ENCODE measurements at regions not wholly inside any gene's neighbourhood (a gene's known extent, or its start where the extent isn't known, plus 50 kb on each side); places are given as distances from the start of the nearest gene placed in this dataset.

DNA sequence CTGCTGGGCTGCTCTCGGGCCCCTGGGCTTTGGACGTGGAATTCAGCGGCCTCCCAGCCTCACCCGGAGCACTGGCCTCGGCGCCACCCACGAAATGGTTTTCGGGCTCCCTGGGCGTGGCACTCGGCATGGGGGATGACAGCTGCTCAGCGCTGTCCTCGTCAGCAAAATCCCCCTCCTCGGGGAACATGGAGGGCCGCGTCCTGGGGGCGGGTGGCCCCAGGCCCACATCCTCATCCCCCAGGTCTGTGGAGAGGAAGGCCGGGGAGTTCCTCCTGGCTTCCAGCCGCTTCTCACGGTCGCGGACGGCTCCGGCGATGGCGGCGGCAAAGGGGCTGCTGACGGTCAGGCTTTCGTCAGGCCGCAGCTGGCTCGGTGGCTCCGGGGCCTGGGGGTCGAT lies 88.4 kb downstream of the CTTN start:
- TF ChIP-seq, protein P1, sequence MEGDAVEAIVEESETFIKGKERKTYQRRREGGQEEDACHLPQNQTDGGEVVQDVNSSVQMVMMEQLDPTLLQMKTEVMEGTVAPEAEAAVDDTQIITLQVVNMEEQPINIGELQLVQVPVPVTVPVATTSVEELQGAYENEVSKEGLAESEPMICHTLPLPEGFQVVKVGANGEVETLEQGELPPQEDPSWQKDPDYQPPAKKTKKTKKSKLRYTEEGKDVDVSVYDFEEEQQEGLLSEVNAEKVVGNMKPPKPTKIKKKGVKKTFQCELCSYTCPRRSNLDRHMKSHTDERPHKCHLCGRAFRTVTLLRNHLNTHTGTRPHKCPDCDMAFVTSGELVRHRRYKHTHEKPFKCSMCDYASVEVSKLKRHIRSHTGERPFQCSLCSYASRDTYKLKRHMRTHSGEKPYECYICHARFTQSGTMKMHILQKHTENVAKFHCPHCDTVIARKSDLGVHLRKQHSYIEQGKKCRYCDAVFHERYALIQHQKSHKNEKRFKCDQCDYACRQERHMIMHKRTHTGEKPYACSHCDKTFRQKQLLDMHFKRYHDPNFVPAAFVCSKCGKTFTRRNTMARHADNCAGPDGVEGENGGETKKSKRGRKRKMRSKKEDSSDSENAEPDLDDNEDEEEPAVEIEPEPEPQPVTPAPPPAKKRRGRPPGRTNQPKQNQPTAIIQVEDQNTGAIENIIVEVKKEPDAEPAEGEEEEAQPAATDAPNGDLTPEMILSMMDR (IDR thresholded peaks at IDR 0.05 in 2 of 3, conservative IDR thresholded peaks at IDR 0.05 in 1 of 3; ENCODE audit: insufficient read depth in 2 of 3, low read depth in 1 of 3, low read length in 3 of 3) = no peak
- TF ChIP-seq, protein P2, sequence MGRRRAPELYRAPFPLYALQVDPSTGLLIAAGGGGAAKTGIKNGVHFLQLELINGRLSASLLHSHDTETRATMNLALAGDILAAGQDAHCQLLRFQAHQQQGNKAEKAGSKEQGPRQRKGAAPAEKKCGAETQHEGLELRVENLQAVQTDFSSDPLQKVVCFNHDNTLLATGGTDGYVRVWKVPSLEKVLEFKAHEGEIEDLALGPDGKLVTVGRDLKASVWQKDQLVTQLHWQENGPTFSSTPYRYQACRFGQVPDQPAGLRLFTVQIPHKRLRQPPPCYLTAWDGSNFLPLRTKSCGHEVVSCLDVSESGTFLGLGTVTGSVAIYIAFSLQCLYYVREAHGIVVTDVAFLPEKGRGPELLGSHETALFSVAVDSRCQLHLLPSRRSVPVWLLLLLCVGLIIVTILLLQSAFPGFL (CRISPR knock-in tag; IDR thresholded peaks at IDR 0.05) = no peak
- TF ChIP-seq EZH2 (IDR thresholded peaks at IDR 0.05; ENCODE audit: borderline replicate concordance, low read depth, low read length) (no peak), PURB (CRISPR knock-in tag; IDR thresholded peaks at IDR 0.05; ENCODE audit: low read depth) (no peak), ILK (tag; IDR thresholded peaks at IDR 0.05; ENCODE audit: borderline replicate concordance, low read depth) (no peak), ZFX (CRISPR knock-in tag; IDR thresholded peaks at IDR 0.05) (no peak), EP300 (IDR thresholded peaks at IDR 0.05; ENCODE audit: low read length) (no peak)

All from K562 (cell line).